NK-92 (cell line): ENCODE measurements at regions not wholly inside any gene's neighbourhood (a gene's known extent, or its start where the extent isn't known, plus 50 kb on each side); places are given as distances from the start of the nearest gene placed in this dataset.
"Not testable (repeated sequence)": the region's sequence is repeated elsewhere in the genome, so short reads cannot be mapped to it uniquely, and the experiment has no call there.

ENCODE experiments used
- DNase-seq: peaks from one replicate; lab custom pipeline; 2025; ENCODE audit not compliant: unreplicated experiment; lab: John Stamatoyannopoulos, UW

DNA sequence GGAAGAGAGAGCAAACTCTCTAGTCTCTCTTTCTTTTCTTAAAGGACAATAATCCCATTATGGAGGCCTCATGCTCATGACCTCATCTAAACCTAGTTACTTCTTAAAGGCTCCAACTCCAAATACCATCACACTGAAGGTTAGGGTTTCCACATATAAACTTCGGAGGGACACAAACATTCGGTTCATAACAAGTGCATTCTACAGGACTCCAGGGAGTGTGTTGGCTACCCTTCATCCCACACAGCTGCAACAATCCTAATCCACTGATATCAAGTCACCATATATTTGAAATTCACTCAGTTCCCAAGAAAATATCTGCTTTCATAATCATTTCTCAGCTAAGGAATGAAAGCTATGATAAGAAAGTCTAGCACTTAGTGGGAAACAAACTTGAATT lies 265.9 kb upstream of the PLEKHG7 start:
- no peak for DNase-seq

GRCh38 chr12:92434607-92435025 lies 268.2 kb upstream of the PLEKHG7 start:
- no peak for DNase-seq

DNA sequence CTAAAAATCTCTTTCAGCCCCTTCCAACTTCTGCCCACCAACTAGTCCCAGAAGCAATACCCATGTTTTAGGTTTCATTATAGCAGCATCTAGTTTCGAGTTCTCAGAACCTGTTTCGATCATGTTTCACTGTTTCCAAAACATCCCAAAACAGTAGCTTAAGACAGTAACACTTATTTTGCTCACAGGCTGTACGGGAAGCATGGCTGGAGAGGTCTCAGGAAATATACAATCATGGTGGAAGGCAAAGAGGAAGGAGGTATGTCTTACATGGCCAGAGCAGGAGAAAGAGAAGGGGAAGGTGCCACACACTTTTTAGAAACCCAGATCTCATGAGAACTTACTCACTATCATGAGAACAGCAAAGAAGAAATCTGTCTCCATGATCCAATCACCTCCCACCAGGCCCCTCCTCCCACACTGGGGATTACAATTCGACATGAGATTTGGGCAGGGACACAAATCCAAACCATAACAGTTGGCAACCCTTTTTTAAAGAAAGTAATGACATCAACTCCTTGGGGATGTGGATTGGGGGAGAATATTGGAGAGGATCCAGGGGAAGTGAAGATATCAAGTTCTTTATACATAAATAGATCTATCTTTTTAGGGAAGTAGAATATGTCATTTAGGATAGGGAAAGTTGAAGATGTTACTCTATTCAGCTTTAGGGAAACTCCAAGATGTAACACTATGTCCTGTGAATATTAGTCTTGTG lies 269.9 kb upstream of the PLEKHG7 start:
- no peak for DNase-seq

DNA sequence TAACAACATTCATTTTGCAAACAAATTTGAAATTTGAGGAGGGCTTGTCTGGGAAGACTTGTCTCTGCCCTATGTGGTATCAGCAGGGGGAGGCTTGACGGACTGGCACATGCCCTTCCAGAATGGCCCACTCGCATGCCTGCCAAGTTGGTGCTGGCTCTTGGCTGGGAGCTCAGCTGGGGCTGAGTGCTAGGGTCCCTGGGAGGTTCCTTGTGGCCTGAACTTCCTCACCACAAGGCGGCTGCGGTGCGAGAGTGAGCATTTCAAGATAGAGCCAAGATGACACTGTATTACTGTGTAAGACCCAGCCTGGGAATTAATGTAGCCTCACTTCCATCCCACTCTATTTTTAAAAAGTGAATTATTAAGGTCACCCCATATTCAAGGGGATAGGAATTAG lies 271.6 kb upstream of the PLEKHG7 start:
- DNase-seq: no peak

GRCh38 chr12:92426332-92426731 lies 276.5 kb upstream of the PLEKHG7 start:
- no peak for DNase-seq

- no peak for DNase-seq
Observed at GRCh38 chr12:92425165-92425564, 277.6 kb upstream of the PLEKHG7 start.

DNA sequence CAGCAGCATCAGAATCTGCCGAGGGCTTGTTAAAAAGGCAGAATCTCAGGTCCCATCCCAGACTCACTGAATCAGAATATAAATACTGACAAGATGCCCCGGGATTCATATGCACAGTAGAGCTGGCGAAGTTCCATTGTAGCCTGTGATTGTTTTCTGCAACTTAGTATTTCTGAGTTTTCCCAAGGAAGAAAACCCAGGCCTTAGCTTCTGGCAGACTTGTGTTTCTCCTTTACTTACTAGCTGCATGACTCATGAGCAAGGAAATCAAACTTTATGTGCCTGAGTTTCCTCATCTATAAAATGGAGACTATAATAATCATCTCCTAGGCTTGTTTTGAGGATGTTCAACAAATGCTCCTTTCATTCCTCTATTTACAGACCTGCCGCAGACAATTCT lies 278.5 kb upstream of the PLEKHG7 start:
- no peak for DNase-seq

DNA sequence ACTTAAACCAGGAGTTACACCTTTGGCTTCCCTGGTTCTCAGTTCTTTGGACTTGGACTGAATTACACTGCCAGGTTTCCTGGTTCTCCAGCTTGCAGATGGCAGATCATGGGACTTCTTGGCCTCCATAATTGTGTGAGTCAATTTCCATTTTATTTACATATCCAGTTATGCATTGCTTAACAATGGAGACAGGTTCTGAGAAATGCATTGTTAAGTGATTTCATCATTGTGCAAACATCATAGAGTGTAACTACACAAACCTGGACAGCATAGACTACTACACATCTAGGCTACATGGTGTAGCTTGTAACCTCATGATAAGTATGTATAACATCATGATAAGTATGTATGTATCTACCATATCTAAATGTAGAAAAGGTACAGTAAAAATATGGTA lies 276.1 kb upstream of the BTG1 start:
- no peak for DNase-seq

- DNase-seq: no peak
Observed at GRCh38 chr12:92421042-92421441, 275.4 kb upstream of the BTG1 start.

- DNase-seq: no peak
Observed at GRCh38 chr12:92419201-92419600, 273.6 kb upstream of the BTG1 start.

DNA sequence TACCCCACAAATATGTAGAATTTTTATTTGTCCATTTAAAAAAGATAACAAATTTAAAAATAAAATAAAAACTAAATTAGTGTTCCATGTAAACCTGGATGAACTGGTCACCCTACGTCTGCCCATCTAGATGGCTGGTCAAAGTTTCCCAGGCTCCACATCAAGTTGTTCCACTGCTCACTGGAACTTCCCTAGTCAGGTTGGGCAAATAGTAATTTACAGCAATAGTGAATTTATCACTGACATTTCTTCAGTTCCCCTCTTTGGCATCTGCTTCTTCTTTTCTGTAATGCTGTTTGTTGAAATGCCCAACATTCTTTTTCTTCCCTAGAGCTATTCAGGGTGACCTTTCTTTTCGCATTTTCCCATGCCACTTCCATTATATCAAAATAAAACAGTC lies 272.7 kb upstream of the BTG1 start:
- DNase-seq: no peak

- DNase-seq: no peak
Observed at GRCh38 chr12:92417373-92417772, 271.7 kb upstream of the BTG1 start.

DNA sequence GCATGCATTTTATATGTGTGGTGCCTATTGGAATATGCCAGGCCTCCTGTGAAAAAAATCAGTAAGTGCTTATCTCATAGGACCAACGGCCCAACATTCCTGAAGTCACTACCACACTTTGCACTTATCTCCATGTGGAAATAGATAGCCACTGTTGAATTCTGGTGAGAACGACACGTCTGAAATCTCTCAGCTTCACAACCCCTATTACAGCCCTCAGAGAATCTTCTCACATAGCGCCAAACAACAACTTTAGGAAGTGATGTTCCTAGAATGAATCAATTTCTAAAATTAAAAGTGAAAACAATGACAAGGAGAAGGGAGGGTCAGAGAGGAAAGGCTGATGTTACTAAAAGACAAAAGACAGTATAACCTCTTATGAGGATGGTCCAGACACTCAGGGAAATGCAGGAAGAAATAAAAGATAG lies 270.8 kb upstream of the BTG1 start:
- DNase-seq: no peak

- no peak for DNase-seq
Observed at GRCh38 chr12:92414170-92415070, 268.8 kb upstream of the BTG1 start.

GRCh38 chr12:92413286-92413685 lies 267.6 kb upstream of the BTG1 start:
- no peak for DNase-seq

DNA sequence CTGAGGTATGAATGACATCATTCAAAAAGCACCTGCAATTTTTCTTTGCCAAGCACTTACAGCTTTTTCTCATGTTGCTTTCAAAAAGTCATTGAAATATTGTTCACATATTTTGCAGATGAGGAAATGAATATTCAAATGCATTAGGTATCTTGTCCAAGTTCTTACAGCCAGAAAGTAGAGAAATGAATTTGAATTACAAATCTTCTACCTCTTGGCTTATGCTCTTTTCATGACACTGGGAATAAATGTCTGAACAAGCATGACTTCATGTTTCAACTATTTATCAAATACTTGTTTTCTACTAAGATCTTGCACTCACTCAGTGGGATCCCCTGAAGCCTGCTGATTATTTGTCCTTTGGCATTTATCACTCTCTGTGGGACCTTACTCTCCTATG lies 267.2 kb upstream of the BTG1 start:
- DNase-seq: no peak

DNA sequence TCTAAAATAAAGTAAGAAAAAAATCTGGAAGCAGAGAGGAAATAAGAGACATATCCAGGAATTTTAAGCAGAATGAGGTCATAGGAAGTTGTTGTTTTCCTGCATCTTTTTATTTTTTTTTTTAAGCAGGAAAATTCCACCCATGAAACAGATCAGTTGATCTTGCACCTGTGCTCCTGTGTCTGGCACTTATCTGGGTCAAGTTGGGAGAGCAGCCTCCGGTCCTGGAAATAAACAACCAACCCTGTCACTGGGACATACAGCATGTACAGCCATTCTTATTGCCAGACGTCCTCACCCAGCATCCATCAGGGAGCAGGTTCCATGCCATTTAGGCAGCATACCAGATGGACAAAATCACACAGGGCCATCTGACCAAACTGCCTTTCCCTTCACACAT lies 266.0 kb upstream of the BTG1 start:
- DNase-seq: no peak

GRCh38 chr12:92408072-92408900 lies 262.6 kb upstream of the BTG1 start:
- no peak for DNase-seq

GRCh38 chr12:92406404-92407070 lies 260.9 kb upstream of the BTG1 start:
- not testable (repeated sequence) for DNase-seq

- DNase-seq: not testable (repeated sequence)
Observed at GRCh38 chr12:92405801-92406251, 260.2 kb upstream of the BTG1 start.

- no peak for DNase-seq
Observed at GRCh38 chr12:92404921-92405320, 259.3 kb upstream of the BTG1 start.
